ENCODE measurements at regions not wholly inside any gene's neighbourhood (a gene's known extent, or its start where the extent isn't known, plus 50 kb on each side); places are given as distances from the start of the nearest gene placed in this dataset.
"Not testable (repeated sequence)": the region's sequence is repeated elsewhere in the genome, so short reads cannot be mapped to it uniquely, and the experiment has no call there.

- Mint-ChIP-seq H3K9me3 (peaks cover 5 to 8% of the 10 kb centered on the region in 2 donors), H3K36me3 (ENCODE audit: insufficient read depth) (no peaks in the 10 kb centered on the region), H3K27me3 (peaks cover 12 to 25% of the 10 kb centered on the region in 2 donors), H3K4me3 (no peak overlapping the region), H3K4me1 (ENCODE audit: low read depth in 2 of 2) (no peaks in the 10 kb centered on the region), H3K27ac (no peak overlapping the region)
- ATAC-seq (replicated peaks): no peak
- DNase-seq: no peak
Observed at GRCh38 chr4:36573441-36573840, 292.0 kb downstream of the DTHD1 start.

DNA sequence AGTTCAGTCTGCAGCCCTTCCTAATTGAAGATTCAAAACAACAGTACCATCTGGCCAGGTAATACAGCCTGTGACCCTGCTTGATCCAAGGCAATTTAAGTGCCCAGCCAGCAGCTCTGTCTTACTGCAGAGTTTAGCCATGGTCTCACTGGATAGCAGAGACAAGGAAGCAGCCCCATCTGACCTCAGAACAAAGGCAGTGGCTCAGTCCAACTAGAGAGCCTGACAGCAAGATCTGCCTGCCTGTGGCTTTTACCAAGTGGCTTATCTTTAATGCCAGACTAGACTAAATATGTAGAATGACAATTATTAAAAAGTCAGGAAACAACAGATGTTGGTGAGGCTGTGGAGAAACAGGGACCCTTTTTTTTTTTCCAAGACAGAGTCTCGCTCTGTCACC lies 293.4 kb downstream of the DTHD1 start:
- H3K36me3 Mint-ChIP-seq (ENCODE audit: insufficient read depth): no peaks in the 10 kb centered on the region
- peaks cover 2 to 11% of the 10 kb centered on the region in 2 donors for H3K27me3 Mint-ChIP-seq
- H3K4me1 Mint-ChIP-seq (ENCODE audit: low read depth in 2 of 2): no peaks in the 10 kb centered on the region
- no peak overlapping the region for H3K27ac Mint-ChIP-seq
- ATAC-seq (replicated peaks): no peak
- no peak for DNase-seq
- H3K9me3 Mint-ChIP-seq: peaks cover 1 to 5% of the 10 kb centered on the region in 2 donors
- H3K4me3 Mint-ChIP-seq: no peak overlapping the region

DNA sequence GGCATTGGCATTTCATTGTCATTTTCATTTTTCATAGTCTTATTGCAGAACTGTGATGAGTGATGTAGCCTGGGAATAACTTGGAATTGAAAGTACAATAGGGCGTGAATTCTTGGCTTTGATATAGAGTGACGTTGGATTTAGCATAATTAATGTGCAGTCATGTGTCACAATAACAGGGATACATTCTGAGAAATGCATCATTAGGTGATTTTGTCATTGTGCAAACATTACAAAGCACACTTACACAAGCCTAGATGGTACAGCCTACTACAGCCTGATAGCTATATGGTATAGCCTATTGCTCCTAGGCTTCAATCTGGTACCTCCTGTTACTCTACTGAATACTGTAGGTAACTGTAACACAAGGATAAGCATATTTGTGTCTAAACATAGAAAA lies 300.8 kb downstream of the DTHD1 start:
- Mint-ChIP-seq H3K27ac (no peak overlapping the region), H3K27me3 (no peaks in the 10 kb centered on the region), H3K9me3 (peaks cover 0 to 5% of the 10 kb centered on the region in 2 donors), H3K4me1 (ENCODE audit: low read depth in 2 of 2) (no peaks in the 10 kb centered on the region), H3K36me3 (ENCODE audit: insufficient read depth) (no peaks in the 10 kb centered on the region), H3K4me3 (no peak overlapping the region)
- ATAC-seq (replicated peaks): no peak
- DNase-seq: no peak

GRCh38 chr4:36587909-36588472 lies 306.6 kb downstream of the DTHD1 start:
- DNase-seq: no peak
- Mint-ChIP-seq H3K9me3 (peaks cover 5 to 8% of the 10 kb centered on the region in 2 donors), H3K4me1 (ENCODE audit: low read depth in 2 of 2) (no peaks in the 10 kb centered on the region), H3K27ac (no peak overlapping the region), H3K4me3 (no peak overlapping the region), H3K36me3 (ENCODE audit: insufficient read depth) (no peaks in the 10 kb centered on the region), H3K27me3 (no peaks in the 10 kb centered on the region)
- ATAC-seq (replicated peaks): no peak

DNA sequence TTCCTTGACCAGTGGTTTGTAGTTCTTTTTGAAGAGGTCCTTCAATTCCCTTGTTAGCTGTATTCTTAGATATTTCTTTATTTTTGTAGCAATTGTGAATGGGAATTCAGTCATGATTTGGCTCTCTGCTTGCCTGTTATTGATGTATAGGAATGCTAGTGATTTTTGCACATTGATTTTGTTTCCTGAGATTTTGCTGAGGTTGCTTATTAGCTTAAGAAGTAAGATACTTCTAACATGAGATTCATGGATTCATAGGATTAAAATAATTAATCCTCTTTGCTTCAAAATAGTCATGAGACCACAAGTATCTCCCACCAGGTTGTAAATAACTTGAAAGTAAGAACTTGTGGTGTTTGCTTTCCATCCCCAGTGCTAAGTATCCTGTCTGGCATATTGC lies 308.9 kb downstream of the DTHD1 start:
- no peak overlapping the region for H3K4me3 Mint-ChIP-seq
- H3K9me3 Mint-ChIP-seq: peaks cover 5 to 8% of the 10 kb centered on the region in 2 donors
- ATAC-seq (replicated peaks): no peak
- no peak for DNase-seq
- no peaks in the 10 kb centered on the region for H3K4me1 Mint-ChIP-seq (ENCODE audit: low read depth in 2 of 2)
- H3K27me3 Mint-ChIP-seq: no peaks in the 10 kb centered on the region
- H3K36me3 Mint-ChIP-seq (ENCODE audit: insufficient read depth): no peaks in the 10 kb centered on the region
- no peak overlapping the region for H3K27ac Mint-ChIP-seq

DNA sequence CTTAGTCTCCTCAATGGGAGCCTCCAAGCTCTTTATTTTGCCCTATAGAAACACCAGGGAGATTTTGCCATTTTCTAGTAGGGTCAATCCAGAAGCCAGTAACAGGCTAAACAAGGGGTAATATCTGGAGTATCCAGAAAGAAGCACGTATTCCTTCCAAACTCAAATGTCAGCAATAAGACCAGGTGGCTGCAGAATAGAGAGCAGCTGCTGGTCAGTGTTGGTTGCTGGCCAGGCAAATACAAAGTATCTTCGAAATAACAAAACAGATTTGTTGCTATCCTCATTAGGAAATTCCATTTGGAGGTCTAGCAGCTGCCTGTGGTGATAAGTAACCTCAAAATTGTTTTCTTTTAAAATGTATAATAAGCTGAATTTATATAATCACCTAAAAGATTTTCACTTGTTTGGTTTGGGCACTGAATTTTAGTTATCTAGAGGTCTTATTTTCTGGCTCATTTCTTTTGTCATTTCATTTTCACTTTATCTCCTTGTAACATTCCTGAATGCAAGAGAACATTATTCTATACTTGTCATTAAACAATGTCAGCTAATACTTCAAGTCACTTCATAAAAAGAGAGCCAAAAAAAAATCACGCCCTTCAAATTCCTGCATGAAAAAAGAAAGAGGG lies 320.6 kb downstream of the DTHD1 start:
- H3K36me3 Mint-ChIP-seq (ENCODE audit: insufficient read depth): no peaks in the 10 kb centered on the region
- no peak overlapping the region for H3K27ac Mint-ChIP-seq
- no peak for DNase-seq
- no peaks in the 10 kb centered on the region for H3K9me3 Mint-ChIP-seq
- no peaks in the 10 kb centered on the region for H3K4me1 Mint-ChIP-seq (ENCODE audit: low read depth in 2 of 2)
- ATAC-seq (replicated peaks): no peak
- H3K4me3 Mint-ChIP-seq: no peak overlapping the region
- H3K27me3 Mint-ChIP-seq: no peaks in the 10 kb centered on the region

GRCh38 chr4:36609661-36610060 lies 328.2 kb downstream of the DTHD1 start:
- H3K36me3 Mint-ChIP-seq (ENCODE audit: insufficient read depth): no peaks in the 10 kb centered on the region
- H3K9me3 Mint-ChIP-seq: peaks cover 5 to 16% of the 10 kb centered on the region in 2 donors
- H3K27ac Mint-ChIP-seq: no peak overlapping the region
- no peak for ATAC-seq (replicated peaks)
- H3K4me1 Mint-ChIP-seq (ENCODE audit: low read depth in 2 of 2): no peaks in the 10 kb centered on the region
- H3K27me3 Mint-ChIP-seq: no peaks in the 10 kb centered on the region
- no peak overlapping the region for H3K4me3 Mint-ChIP-seq
- no peak for DNase-seq

DNA sequence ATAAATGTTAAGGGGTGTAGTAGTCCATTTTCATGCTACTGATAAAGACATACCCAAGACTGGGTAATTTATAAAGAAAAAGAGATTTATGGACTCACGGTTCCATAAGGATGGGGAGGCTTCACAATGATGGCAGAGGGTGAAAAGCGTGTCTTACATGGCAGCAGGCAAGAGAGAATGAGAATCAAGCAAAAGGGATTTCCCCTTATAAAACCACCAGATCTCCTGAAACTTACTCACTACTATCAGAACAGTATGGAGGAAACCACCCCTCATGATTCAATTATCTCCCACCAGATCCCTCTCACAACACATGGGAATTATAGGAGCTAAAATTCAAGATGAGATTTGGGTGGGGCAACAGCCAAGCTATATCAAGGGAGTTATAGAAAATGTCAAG lies 329.2 kb downstream of the DTHD1 start:
- ATAC-seq (replicated peaks) (no peak), DNase-seq (no peak)
- no peaks in the 10 kb centered on the region for H3K4me1 Mint-ChIP-seq (ENCODE audit: low read depth in 2 of 2)
- H3K27me3 Mint-ChIP-seq: no peaks in the 10 kb centered on the region
- no peak overlapping the region for H3K4me3 Mint-ChIP-seq
- peaks cover 5 to 16% of the 10 kb centered on the region in 2 donors for H3K9me3 Mint-ChIP-seq
- no peak overlapping the region for H3K27ac Mint-ChIP-seq
- no peaks in the 10 kb centered on the region for H3K36me3 Mint-ChIP-seq (ENCODE audit: insufficient read depth)

- H3K36me3 Mint-ChIP-seq (ENCODE audit: insufficient read depth); ATAC-seq (replicated peaks): not testable (repeated sequence)
Observed at GRCh38 chr4:36613142-36613541, 331.7 kb downstream of the DTHD1 start.

GRCh38 chr4:36614011-36614410 lies 332.6 kb downstream of the DTHD1 start:
- H3K4me3 Mint-ChIP-seq: no peak overlapping the region
- ATAC-seq (replicated peaks) (no peak), DNase-seq (no peak)
- no peak overlapping the region for H3K27ac Mint-ChIP-seq
- no peaks in the 10 kb centered on the region for H3K27me3 Mint-ChIP-seq
- no peaks in the 10 kb centered on the region for H3K36me3 Mint-ChIP-seq (ENCODE audit: insufficient read depth)
- H3K9me3 Mint-ChIP-seq: peaks cover 5 to 16% of the 10 kb centered on the region in 2 donors
- H3K4me1 Mint-ChIP-seq (ENCODE audit: low read depth in 2 of 2): no peaks in the 10 kb centered on the region

More at GRCh38 chr4:36613142-36613541, 331.7 kb downstream of the DTHD1 start:
- DNase-seq; H3K27me3 Mint-ChIP-seq; H3K4me3 Mint-ChIP-seq; H3K27ac Mint-ChIP-seq; H3K4me1 Mint-ChIP-seq (ENCODE audit: low read depth in 2 of 2): not testable (repeated sequence)
- H3K9me3 Mint-ChIP-seq: peaks cover 5 to 16% of the 10 kb centered on the region in 2 donors

DNA sequence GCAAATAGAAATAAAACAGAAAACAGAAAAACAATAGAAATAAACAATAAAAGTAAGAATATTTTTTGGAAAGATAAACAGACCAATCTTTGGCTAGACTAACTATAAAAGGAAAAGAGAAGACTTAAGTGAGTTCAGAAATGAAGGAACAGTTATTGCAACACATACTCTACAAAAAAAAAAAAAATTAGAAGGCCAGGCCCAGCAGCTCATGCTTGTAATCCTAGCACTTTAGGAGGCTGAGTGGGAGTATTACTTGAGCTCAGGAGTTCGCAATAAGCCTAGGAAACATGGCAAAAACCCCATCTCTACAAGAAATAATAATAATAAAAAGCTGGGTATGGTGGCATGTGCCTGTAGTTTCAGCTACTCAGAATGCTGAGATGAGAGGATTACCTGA lies 336.7 kb downstream of the DTHD1 start:
- Mint-ChIP-seq H3K4me3 (no peak overlapping the region), H3K4me1 (ENCODE audit: low read depth in 2 of 2) (no peaks in the 10 kb centered on the region), H3K36me3 (ENCODE audit: insufficient read depth) (no peaks in the 10 kb centered on the region), H3K27me3 (no peaks in the 10 kb centered on the region), H3K9me3 (no peaks in the 10 kb centered on the region), H3K27ac (no peak overlapping the region)
- DNase-seq: no peak
- ATAC-seq (replicated peaks): no peak

DNA sequence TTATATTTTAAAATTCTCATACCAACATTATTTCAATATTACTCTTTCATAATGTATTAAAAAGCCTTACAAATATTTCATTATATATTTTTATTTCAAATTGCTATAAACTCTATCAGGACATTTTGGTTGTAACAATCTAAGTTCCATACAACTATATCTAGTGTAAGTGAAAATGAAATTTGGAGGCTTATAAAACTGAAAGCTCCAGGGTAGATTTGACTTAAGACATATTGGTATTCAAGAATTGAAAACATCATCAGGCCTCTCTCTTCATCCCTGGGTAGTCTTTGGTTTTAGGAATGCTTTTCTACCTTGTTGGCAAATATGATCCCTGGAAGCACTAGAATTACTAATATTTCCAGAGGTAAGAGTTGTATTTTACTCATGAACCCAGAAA lies 342.6 kb downstream of the DTHD1 start:
- DNase-seq: no peak
- no peak overlapping the region for H3K27ac Mint-ChIP-seq
- no peaks in the 10 kb centered on the region for H3K4me1 Mint-ChIP-seq (ENCODE audit: low read depth in 2 of 2)
- ATAC-seq (replicated peaks): no peak
- peaks cover 0 to 1% of the 10 kb centered on the region in 2 donors for H3K9me3 Mint-ChIP-seq
- H3K27me3 Mint-ChIP-seq: no peaks in the 10 kb centered on the region
- H3K4me3 Mint-ChIP-seq: no peak overlapping the region
- H3K36me3 Mint-ChIP-seq (ENCODE audit: insufficient read depth): no peaks in the 10 kb centered on the region

DNA sequence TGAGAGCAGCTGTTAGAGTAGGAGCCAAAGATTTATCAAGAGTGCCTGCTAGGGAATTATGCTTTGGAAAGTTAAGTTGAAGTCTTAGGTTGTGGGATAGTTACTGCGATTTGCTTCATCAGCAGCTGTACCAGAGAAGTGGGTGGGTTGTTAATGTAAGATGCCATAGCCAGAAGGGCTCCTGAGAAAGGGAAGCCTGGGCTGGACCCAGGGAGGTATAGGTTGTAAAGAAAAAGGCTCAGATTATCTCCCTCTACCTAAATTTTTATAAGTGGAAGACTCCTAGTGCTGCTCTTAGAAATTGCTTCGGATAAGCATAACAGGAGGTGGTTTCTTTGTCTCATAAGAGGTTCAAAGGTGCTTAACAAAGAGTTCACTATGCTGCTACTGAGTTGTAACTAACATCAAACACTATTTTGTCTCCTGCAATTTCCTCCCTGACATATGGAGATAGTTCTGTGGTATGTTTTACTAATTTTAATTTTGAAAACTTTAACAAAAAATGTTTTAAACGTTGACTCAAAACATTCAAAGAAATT lies 356.9 kb downstream of the DTHD1 start:
- ATAC-seq (replicated peaks): no peak
- no peaks in the 10 kb centered on the region for H3K9me3 Mint-ChIP-seq
- H3K36me3 Mint-ChIP-seq (ENCODE audit: insufficient read depth): no peaks in the 10 kb centered on the region
- no peak for DNase-seq
- no peak overlapping the region for H3K4me3 Mint-ChIP-seq
- peaks cover 0 to 1% of the 10 kb centered on the region in 2 donors for H3K4me1 Mint-ChIP-seq (ENCODE audit: low read depth in 2 of 2)
- no peaks in the 10 kb centered on the region for H3K27me3 Mint-ChIP-seq
- H3K27ac Mint-ChIP-seq: no peak overlapping the region

DNA sequence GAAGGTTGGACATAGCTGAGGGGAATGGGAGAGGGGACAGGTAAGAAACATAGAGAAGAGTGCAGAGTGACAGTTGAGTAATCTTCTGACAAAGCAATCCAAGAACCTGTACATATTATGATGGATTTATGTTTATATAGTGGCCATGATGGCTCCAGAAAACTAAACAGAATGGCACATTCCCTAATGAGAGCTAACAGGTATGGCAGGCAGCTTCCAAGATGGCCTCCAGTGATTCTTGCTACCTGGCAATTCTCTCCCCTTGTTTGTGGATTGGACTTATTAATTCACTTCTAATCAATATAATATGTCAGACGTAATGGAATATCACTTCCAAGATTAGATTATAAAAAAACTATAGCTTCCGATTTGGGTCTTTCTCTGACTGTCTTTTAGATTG lies 359.5 kb downstream of the DTHD1 start:
- Mint-ChIP-seq H3K36me3 (ENCODE audit: insufficient read depth) (no peaks in the 10 kb centered on the region), H3K4me1 (ENCODE audit: low read depth in 2 of 2) (peaks cover 0 to 1% of the 10 kb centered on the region in 2 donors), H3K27ac (no peak overlapping the region), H3K27me3 (no peaks in the 10 kb centered on the region), H3K9me3 (peaks cover 0 to 2% of the 10 kb centered on the region in 2 donors), H3K4me3 (no peak overlapping the region)
- ATAC-seq (replicated peaks) (no peak), DNase-seq (no peak)

All from effector memory CD8-positive, alpha-beta T cell (primary cell).